ENCODE measurements at regions not wholly inside any gene's neighbourhood (a gene's known extent, or its start where the extent isn't known, plus 50 kb on each side); places are given as distances from the start of the nearest gene placed in this dataset.

- TF ChIP-seq EZH2 (IDR thresholded peaks at IDR 0.05; ENCODE audit: insufficient read depth, poor library complexity, severe bottlenecking) (no peak), EZH2phosphoT487 (IDR thresholded peaks at IDR 0.05; ENCODE audit: insufficient read depth, low read depth) (no peak)
These were observed 216.8 kb upstream of the MTPN start for GRCh38 chr7:136193940-136194339.

Data from GM23248 (cell line).